SK-N-SH (cell line): ENCODE measurements at regions not wholly inside any gene's neighbourhood (a gene's known extent, or its start where the extent isn't known, plus 50 kb on each side); places are given as distances from the start of the nearest gene placed in this dataset.

Source experiments
- CTCF ChIA-PET: fragments of 300-600, 350-600 bp; formaldehyde crosslinking; extraction: SDS; loops from one replicate; lab custom pipeline; 2021; lab: Yijun Ruan, JAX
- POLR2A ChIA-PET: fragments of 350-600 bp; sonication (Branson Sonifier 250); formaldehyde crosslinking; extraction: SDS; loops from one replicate; lab custom pipeline; 2020; ENCODE audit warnings: antibody characterized with exemption, inconsistent platforms; lab: Yijun Ruan, JAX
- DNase-seq: peaks from one replicate; pipeline ENCODE4 v3.0.0; 2012
- H2AFZ ChIP-seq: fragments of 200-600 bp; sonication (generic); 2 replicates; pipeline ENCODE4 v1.8.1; 2016; ENCODE audit warnings: antibody characterized with exemption, mild to moderate bottlenecking, low read depth
- H3F3A ChIP-seq: fragments of 200-600 bp; sonication (generic); replicated peaks from 2 replicates; pipeline ENCODE3; 2016; ENCODE audit warnings: antibody characterized with exemption, mild to moderate bottlenecking; ENCODE audit not compliant: insufficient read depth
- H3K27ac ChIP-seq, 2 experiments: fragments of 200-500 bp in 1 of 2; fragments of 200-600 bp in 1 of 2; sonication (Bioruptor generic) in 1 of 2; sonication (generic), shearing (Covaris generic) in 1 of 2; 2 replicates each; pipeline versions ENCODE4 v1.5.1 to v1.6.1; 2014 to 2016; ENCODE audit warnings: low read depth in 2 of 2, inconsistent platforms in 1 of 2, low read length in 1 of 2, mild to moderate bottlenecking in 1 of 2, mixed read lengths in 1 of 2
- H3K27me3 ChIP-seq: fragments of 200-600 bp; sonication (generic), shearing (Covaris generic); 2 replicates; pipeline ENCODE4 v1.6.1; 2016; ENCODE audit warnings: mixed run types; ENCODE audit not compliant: insufficient read depth
- H3K36me3 ChIP-seq, 2 experiments: fragments of 200-500 bp in 1 of 2; fragments of 200-600 bp in 1 of 2; sonication (Bioruptor generic) in 1 of 2; sonication (generic) in 1 of 2; replicated peaks in 1 of 2; 2 replicates each; pipeline versions ENCODE3 to v1.5.1; 2014 to 2016; ENCODE audit warnings: low read length in 1 of 2, mild to moderate bottlenecking in 1 of 2; ENCODE audit not compliant: insufficient read depth in 2 of 2, control insufficient read depth in 1 of 2
- H3K4me1 ChIP-seq, 2 experiments: fragments of 200-500 bp in 1 of 2; fragments of 200-600 bp in 1 of 2; sonication (Bioruptor generic) in 1 of 2; sonication (generic), shearing (Covaris generic) in 1 of 2; 2 replicates each; pipeline versions ENCODE4 v1.5.1 to v1.6.1; 2014 to 2016; ENCODE audit warnings: low read depth in 1 of 2, low read length in 1 of 2, mixed run types in 1 of 2; ENCODE audit not compliant: insufficient read depth in 2 of 2, control insufficient read depth in 1 of 2
- H3K4me2 ChIP-seq: fragments of 200-600 bp; sonication (generic), shearing (Covaris generic); 2 replicates; pipeline ENCODE4 v1.6.1; 2017; ENCODE audit warnings: mixed run types
- H3K4me3 ChIP-seq, 2 experiments: fragments of 200-500 bp in 1 of 2; fragments of 200-600 bp in 1 of 2; sonication (Bioruptor generic) in 1 of 2; sonication (generic), shearing (Covaris generic) in 1 of 2; 2 replicates each; pipeline versions ENCODE4 v1.5.1 to v1.8.1; 2014 to 2016; ENCODE audit warnings: low read depth in 2 of 2, inconsistent platforms in 1 of 2, low read length in 1 of 2, mild to moderate bottlenecking in 1 of 2, mixed read lengths in 1 of 2, moderate library complexity in 1 of 2
- H3K79me2 ChIP-seq: fragments of 200-600 bp; sonication (generic); 2 replicates; pipeline ENCODE4 v1.8.1; 2017; ENCODE audit warnings: mild to moderate bottlenecking; ENCODE audit not compliant: insufficient read depth
- H3K9ac ChIP-seq: fragments of 200-600 bp; sonication (generic); 2 replicates; pipeline ENCODE4 v1.6.1; 2017; ENCODE audit warnings: mixed run types
- H3K9me2 ChIP-seq: fragments of 200-600 bp; sonication (generic); 2 replicates; pipeline ENCODE4 v1.6.1; 2017; ENCODE audit warnings: mixed run types
- H3K9me3 ChIP-seq: fragments of 200-600 bp; sonication (generic); 2 replicates; pipeline ENCODE4 v1.6.1; 2017; ENCODE audit warnings: mixed run types, mild to moderate bottlenecking, moderate library complexity
- H4K20me1 ChIP-seq: fragments of 200-600 bp; sonication (generic); 2 replicates; pipeline ENCODE4 v1.6.1; 2017; ENCODE audit warnings: mild to moderate bottlenecking, mixed run types; ENCODE audit not compliant: insufficient read depth
- CHD2 ChIP-seq: fragments of 150-350 bp; IDR thresholded peaks from 2 replicates; pipeline ENCODE4 v1.6.1; 2018; ENCODE audit warnings: low read length; ENCODE audit not compliant: partially characterized antibody
- EP300 ChIP-seq, 2 experiments: IDR thresholded peaks; 2 replicates each; pipeline versions ENCODE4 v1.4.0 to v1.6.1; 2012; ENCODE audit warnings: borderline replicate concordance in 1 of 2, low read depth in 1 of 2, low read length in 1 of 2
- FOSL2 ChIP-seq: IDR thresholded peaks from 2 replicates; pipeline ENCODE4 v1.4.0; 2012; ENCODE audit warnings: low read depth, mild to moderate bottlenecking, moderate library complexity, borderline replicate concordance
- FOXJ3 ChIP-seq: sonication (generic); formaldehyde crosslinking; IDR thresholded peaks from 2 replicates; pipeline ENCODE4 v1.5.1; 2020; ENCODE audit warnings: mild to moderate bottlenecking, missing genetic modification reagents
- GATA2 ChIP-seq: sonication (generic); formaldehyde crosslinking; IDR thresholded peaks from 2 replicates; pipeline ENCODE4 v1.5.0; 2020; ENCODE audit warnings: mild to moderate bottlenecking, missing genetic modification reagents
- JUND ChIP-seq: IDR thresholded peaks from 2 replicates; pipeline ENCODE4 v1.4.0; 2012
- MAX ChIP-seq: IDR thresholded peaks from 2 replicates; pipeline ENCODE4 v1.4.0; 2012; ENCODE audit warnings: low read depth
- MEF2A ChIP-seq: IDR thresholded peaks from 2 replicates; pipeline ENCODE4 v1.4.0; 2012; ENCODE audit warnings: low read depth, borderline replicate concordance
- MXI1 ChIP-seq: IDR thresholded peaks from 2 replicates; pipeline ENCODE4 v1.6.1; 2012; ENCODE audit warnings: mild to moderate bottlenecking, low read depth, low read length, improper control_type of control experiment
- RAD21 ChIP-seq: IDR thresholded peaks from 2 replicates; pipeline ENCODE4 v1.6.1; 2012; ENCODE audit warnings: mild to moderate bottlenecking, low read length
- REST ChIP-seq: IDR thresholded peaks from 2 replicates; pipeline ENCODE4 v1.6.1; 2012; ENCODE audit warnings: mild to moderate bottlenecking, low read depth, low read length, moderate library complexity
- RFX5 ChIP-seq: IDR thresholded peaks from 2 replicates; pipeline ENCODE4 v1.6.1; 2012; ENCODE audit warnings: mild to moderate bottlenecking, improper control_type of control experiment, low read length
- RXRA ChIP-seq: IDR thresholded peaks from 2 replicates; pipeline ENCODE4 v1.4.0; 2012; ENCODE audit warnings: low read depth, mild to moderate bottlenecking, borderline replicate concordance
- SMC3 ChIP-seq: IDR thresholded peaks from 2 replicates; pipeline ENCODE4 v1.6.1; 2012; ENCODE audit warnings: low read depth, low read length, improper control_type of control experiment
- TCF12 ChIP-seq: IDR thresholded peaks from 2 replicates; pipeline ENCODE4 v1.4.0; 2012
- TEAD4 ChIP-seq: IDR thresholded peaks from 2 replicates; pipeline ENCODE4 v1.4.0; 2012; ENCODE audit warnings: mild to moderate bottlenecking, borderline replicate concordance; ENCODE audit not compliant: insufficient read depth
- WGBS: methylation state at CpG from one replicate; pipeline ENCODE4 v1.1.6; 2017; ENCODE audit warnings: low lambda C conversion rate; 5-methylcytosine and 5-hydroxymethylcytosine counted together
- TF ChIP-seq, protein P1 (sequence below): fragments of 150-350 bp; IDR thresholded peaks from 2 replicates; pipeline ENCODE4 v1.6.1; 2017; ENCODE audit warnings: antibody characterized with exemption, low read length, low read depth, borderline replicate concordance
- TF ChIP-seq, protein P2 (sequence below): IDR thresholded peaks from 2 replicates; pipeline ENCODE4; 2012
- TF ChIP-seq, protein P3 (sequence below): fragments of 200-600 bp; sonication (generic); IDR thresholded peaks from 2 replicates; pipeline ENCODE4 v1.6.1; 2017; ENCODE audit warnings: antibody characterized with exemption, mild to moderate bottlenecking, moderate library complexity

GRCh38 chr10:109773288-109774120 is 149.8 kb downstream of the XPNPEP1 start:
- no peak overlapping the region for H2AFZ ChIP-seq
- DNase-seq = peak; percentile 30
- POLR2A ChIA-PET = no interaction called here

DNA sequence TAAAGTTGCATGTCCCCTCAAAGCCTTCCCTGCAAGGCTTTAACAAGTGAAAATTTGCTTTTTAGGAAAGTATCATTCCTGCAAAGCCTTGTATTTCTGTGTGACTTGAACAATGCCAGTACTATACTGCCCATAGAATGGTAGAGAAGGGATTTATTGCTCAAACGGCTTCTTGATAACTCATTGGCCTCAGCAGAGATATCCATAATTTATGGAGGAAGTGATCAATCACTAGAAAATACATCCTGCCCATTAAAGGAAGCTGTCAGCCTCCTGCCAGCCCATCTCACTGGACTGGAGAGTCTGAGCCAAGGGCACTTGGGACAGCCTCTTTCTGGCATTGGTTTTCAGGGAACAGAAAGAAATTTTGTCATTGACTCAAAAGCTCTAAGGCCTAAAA is 152.6 kb downstream of the XPNPEP1 start:
- DNase-seq = no peak
- POLR2A ChIA-PET = no interaction called here
- Histone ChIP-seq H3F3A (no peaks in the 10 kb centered on the region), H2AFZ (no peak overlapping the region), H3K4me3 (no peak overlapping the region), H4K20me1 (no peaks in the 10 kb centered on the region), H3K9me3 (no peaks in the 10 kb centered on the region), H3K36me3 (no peaks in the 10 kb centered on the region), H3K27ac (no peak overlapping the region), H3K79me2 (no peaks in the 10 kb centered on the region), H3K4me2 (no peak overlapping the region), H3K4me1 (no peaks in the 10 kb centered on the region), H3K9me2 (no peaks in the 10 kb centered on the region), H3K9ac (no peak overlapping the region), H3K27me3 (no peaks in the 10 kb centered on the region)
- CTCF ChIA-PET = interaction anchor here (1.1 kb wide), 1 partner anchor 10 kb away, joined by 3 read pairs; no protein-coding TSS in a partner anchor
- WGBS = 0% methylated on average over 1 of the region's 1 CpG
- TF ChIP-seq RXRA (no peak), MXI1 (no peak), GATA2 (CRISPR knock-in tag) (no peak), MEF2A (no peak), JUND (no peak), REST (no peak), CHD2 (no peak), RFX5 (no peak), TCF12 (no peak), FOXJ3 (no peak), RAD21 (no peak), MAX (no peak), EP300 (IDR thresholded peaks at IDR 0.05; ENCODE audit: borderline replicate concordance in 1 of 2, low read depth in 1 of 2, low read length in 1 of 2) (no peak), FOSL2 (no peak)
- TF ChIP-seq, protein P1, sequence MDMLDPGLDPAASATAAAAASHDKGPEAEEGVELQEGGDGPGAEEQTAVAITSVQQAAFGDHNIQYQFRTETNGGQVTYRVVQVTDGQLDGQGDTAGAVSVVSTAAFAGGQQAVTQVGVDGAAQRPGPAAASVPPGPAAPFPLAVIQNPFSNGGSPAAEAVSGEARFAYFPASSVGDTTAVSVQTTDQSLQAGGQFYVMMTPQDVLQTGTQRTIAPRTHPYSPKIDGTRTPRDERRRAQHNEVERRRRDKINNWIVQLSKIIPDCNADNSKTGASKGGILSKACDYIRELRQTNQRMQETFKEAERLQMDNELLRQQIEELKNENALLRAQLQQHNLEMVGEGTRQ = no peak
- TF ChIP-seq, protein P2, sequence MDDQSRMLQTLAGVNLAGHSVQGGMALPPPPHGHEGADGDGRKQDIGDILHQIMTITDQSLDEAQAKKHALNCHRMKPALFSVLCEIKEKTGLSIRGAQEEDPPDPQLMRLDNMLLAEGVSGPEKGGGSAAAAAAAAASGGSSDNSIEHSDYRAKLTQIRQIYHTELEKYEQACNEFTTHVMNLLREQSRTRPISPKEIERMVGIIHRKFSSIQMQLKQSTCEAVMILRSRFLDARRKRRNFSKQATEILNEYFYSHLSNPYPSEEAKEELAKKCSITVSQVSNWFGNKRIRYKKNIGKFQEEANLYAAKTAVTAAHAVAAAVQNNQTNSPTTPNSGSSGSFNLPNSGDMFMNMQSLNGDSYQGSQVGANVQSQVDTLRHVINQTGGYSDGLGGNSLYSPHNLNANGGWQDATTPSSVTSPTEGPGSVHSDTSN = no peak

More at GRCh38 chr10:109773288-109774120, 149.8 kb downstream of the XPNPEP1 start:
- H3F3A ChIP-seq = no peaks in the 10 kb centered on the region
- no peaks in the 10 kb centered on the region for H3K4me1 ChIP-seq
- H3K27me3 ChIP-seq = no peaks in the 10 kb centered on the region
- peak overlapping the region in 1 of 2 experiments; percentile 29; a peak in 1 of 4 replicates for H3K4me3 ChIP-seq
- H4K20me1 ChIP-seq = no peaks in the 10 kb centered on the region
- H3K9me3 ChIP-seq = no peaks in the 10 kb centered on the region
- WGBS = 28% methylated on average over 8 of the region's 8 CpGs
- H3K27ac ChIP-seq = no peak overlapping the region
- CTCF ChIA-PET = interaction anchor here (0.7 to 2.0 kb wide), 31 partner anchors 10 to 887 kb away, joined by 3 to 13 read pairs (median 3); no protein-coding TSS in a partner anchor
- H3K36me3 ChIP-seq = no peaks in the 10 kb centered on the region
- TF ChIP-seq, protein P3, sequence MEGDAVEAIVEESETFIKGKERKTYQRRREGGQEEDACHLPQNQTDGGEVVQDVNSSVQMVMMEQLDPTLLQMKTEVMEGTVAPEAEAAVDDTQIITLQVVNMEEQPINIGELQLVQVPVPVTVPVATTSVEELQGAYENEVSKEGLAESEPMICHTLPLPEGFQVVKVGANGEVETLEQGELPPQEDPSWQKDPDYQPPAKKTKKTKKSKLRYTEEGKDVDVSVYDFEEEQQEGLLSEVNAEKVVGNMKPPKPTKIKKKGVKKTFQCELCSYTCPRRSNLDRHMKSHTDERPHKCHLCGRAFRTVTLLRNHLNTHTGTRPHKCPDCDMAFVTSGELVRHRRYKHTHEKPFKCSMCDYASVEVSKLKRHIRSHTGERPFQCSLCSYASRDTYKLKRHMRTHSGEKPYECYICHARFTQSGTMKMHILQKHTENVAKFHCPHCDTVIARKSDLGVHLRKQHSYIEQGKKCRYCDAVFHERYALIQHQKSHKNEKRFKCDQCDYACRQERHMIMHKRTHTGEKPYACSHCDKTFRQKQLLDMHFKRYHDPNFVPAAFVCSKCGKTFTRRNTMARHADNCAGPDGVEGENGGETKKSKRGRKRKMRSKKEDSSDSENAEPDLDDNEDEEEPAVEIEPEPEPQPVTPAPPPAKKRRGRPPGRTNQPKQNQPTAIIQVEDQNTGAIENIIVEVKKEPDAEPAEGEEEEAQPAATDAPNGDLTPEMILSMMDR = peak; percentile 78
- TF ChIP-seq SMC3 (peak; percentile 30; the same call in 1 of the 2 replicates), RAD21 (peak; percentile 72), TEAD4 (no peak)
- no peaks in the 10 kb centered on the region for H3K9me2 ChIP-seq
- no peak overlapping the region for H3K4me2 ChIP-seq
- no peaks in the 10 kb centered on the region for H3K79me2 ChIP-seq
- H3K9ac ChIP-seq = no peak overlapping the region
